ENCODE measurements at regions not wholly inside any gene's neighbourhood (a gene's known extent, or its start where the extent isn't known, plus 50 kb on each side); places are given as distances from the start of the nearest gene placed in this dataset.

DNA sequence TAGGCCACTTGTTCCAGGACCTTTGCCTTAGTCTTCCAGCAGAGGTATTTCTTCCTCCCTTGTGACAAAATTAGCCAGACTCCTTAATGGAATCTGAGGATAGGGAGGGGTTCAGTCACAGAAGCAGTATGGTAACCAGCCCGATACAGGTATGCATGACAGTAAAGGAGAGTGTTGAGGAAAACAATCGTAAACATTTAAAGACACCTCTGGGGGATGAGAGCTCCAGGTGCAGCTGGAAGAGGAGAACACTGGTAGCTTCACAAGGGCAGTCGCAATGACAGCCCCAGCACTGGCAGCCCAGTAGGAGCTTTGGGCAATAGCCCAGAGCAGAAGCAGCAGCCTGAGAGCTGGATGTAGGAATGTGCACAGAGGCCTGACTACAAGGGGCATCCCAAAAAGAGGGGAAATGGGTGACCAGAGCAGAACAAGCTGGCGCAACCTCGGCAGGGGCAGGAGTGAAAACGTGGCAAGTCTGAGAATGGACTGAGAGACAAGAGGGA lies 344.9 kb upstream of the JAG1 start:
- TF ChIP-seq RAD21 (conservative IDR thresholded peaks at IDR 0.05) (no peak), EZH2 (IDR thresholded peaks at IDR 0.05; ENCODE audit: borderline replicate concordance, insufficient read depth, low read length, poor library complexity, severe bottlenecking) (no peak), EP300 (conservative IDR thresholded peaks at IDR 0.05; ENCODE audit: poor library complexity, severe bottlenecking) (no peak), SMC3 (conservative IDR thresholded peaks at IDR 0.05; ENCODE audit: poor library complexity) (no peak), TAF1 (IDR thresholded peaks at IDR 0.05; ENCODE audit: low read depth) (no peak)
- TF ChIP-seq, protein P1, sequence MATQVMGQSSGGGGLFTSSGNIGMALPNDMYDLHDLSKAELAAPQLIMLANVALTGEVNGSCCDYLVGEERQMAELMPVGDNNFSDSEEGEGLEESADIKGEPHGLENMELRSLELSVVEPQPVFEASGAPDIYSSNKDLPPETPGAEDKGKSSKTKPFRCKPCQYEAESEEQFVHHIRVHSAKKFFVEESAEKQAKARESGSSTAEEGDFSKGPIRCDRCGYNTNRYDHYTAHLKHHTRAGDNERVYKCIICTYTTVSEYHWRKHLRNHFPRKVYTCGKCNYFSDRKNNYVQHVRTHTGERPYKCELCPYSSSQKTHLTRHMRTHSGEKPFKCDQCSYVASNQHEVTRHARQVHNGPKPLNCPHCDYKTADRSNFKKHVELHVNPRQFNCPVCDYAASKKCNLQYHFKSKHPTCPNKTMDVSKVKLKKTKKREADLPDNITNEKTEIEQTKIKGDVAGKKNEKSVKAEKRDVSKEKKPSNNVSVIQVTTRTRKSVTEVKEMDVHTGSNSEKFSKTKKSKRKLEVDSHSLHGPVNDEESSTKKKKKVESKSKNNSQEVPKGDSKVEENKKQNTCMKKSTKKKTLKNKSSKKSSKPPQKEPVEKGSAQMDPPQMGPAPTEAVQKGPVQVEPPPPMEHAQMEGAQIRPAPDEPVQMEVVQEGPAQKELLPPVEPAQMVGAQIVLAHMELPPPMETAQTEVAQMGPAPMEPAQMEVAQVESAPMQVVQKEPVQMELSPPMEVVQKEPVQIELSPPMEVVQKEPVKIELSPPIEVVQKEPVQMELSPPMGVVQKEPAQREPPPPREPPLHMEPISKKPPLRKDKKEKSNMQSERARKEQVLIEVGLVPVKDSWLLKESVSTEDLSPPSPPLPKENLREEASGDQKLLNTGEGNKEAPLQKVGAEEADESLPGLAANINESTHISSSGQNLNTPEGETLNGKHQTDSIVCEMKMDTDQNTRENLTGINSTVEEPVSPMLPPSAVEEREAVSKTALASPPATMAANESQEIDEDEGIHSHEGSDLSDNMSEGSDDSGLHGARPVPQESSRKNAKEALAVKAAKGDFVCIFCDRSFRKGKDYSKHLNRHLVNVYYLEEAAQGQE (IDR thresholded peaks at IDR 0.05; ENCODE audit: borderline replicate concordance): no peak
- TF ChIP-seq, protein P2, sequence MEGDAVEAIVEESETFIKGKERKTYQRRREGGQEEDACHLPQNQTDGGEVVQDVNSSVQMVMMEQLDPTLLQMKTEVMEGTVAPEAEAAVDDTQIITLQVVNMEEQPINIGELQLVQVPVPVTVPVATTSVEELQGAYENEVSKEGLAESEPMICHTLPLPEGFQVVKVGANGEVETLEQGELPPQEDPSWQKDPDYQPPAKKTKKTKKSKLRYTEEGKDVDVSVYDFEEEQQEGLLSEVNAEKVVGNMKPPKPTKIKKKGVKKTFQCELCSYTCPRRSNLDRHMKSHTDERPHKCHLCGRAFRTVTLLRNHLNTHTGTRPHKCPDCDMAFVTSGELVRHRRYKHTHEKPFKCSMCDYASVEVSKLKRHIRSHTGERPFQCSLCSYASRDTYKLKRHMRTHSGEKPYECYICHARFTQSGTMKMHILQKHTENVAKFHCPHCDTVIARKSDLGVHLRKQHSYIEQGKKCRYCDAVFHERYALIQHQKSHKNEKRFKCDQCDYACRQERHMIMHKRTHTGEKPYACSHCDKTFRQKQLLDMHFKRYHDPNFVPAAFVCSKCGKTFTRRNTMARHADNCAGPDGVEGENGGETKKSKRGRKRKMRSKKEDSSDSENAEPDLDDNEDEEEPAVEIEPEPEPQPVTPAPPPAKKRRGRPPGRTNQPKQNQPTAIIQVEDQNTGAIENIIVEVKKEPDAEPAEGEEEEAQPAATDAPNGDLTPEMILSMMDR (IDR thresholded peaks at IDR 0.05; ENCODE audit: poor library complexity, severe bottlenecking): no peak

Data from neural cell (in vitro differentiated cells).